GM13977 (cell line): ENCODE measurements at regions not wholly inside any gene's neighbourhood (a gene's known extent, or its start where the extent isn't known, plus 50 kb on each side); places are given as distances from the start of the nearest gene placed in this dataset.

Experiments
- DNase-seq: peaks from one replicate; pipeline ENCODE4 v3.0.0; 2012; ENCODE audit warnings: low spot score
- CTCF ChIP-seq: IDR thresholded peaks from 2 replicates; pipeline ENCODE4 v1.5.1; 2012; ENCODE audit warnings: mild to moderate bottlenecking, control low read depth; ENCODE audit not compliant: insufficient read depth; ENCODE audit errors: extremely low read depth, missing control alignments
- in situ Hi-C: fragments of 300-500 bp; cut with MboI; formaldehyde crosslinking; loops from one replicate; pipeline ENCODE4 v1.12.0; 2022; ENCODE audit warnings: low sequenced_read_pairs, low pct_unique_long_range_greater_than_20kb, mixed read lengths, inconsistent platforms; ENCODE audit not compliant: unreplicated experiment

- no peak for TF ChIP-seq CTCF
- in situ Hi-C loops: no loop called here
- no peak for DNase-seq
Observed at GRCh38 chrX:15988661-15989603, 134.3 kb upstream of the AP1S2 start.

DNA sequence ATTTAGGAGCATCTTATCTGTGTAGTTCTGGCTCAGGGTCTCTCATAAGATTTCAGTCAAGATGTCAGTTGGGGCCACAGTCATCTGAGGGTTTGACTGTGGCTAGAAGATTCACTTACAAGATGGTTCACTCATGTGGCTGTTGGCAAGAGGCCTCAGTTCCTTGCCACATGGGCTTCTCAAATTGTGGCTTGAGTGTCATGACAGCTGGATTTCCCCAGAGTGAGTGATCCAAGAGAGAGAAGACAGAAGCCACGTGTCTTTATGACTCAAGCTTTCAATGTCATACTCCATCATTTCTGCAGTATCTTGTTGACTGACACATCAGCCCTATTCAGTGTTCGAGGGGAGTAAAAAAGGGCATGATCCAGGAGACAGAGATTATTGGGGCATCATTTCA lies 131.3 kb upstream of the AP1S2 start:
- in situ Hi-C loops: no loop called here
- TF ChIP-seq CTCF: no peak
- no peak for DNase-seq

DNA sequence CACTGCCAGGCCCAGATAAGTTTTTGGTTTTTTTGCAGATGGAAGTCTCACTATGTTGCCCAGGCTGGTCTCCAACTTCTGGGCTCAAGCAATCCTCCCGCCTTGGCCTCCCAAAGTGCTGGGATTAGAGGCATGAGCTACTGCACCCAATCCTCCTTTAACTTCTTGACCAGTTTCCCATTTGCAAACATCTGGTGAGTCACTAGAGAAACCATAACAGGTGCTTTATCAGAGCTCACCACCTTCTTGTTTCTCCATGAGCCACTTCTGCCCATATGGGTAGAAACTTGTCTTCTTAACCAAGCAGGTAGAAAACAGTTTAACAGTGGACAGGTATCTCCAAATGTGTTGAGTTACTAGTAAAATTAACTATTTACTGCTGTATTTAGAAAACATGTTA lies 128.4 kb upstream of the AP1S2 start:
- TF ChIP-seq CTCF: no peak
- in situ Hi-C loops: no loop called here
- no peak for DNase-seq

- DNase-seq: no peak
- no peak for TF ChIP-seq CTCF
- in situ Hi-C loops: no loop called here
Observed at GRCh38 chrX:15977644-15978043, 123.0 kb upstream of the AP1S2 start.

GRCh38 chrX:15976396-15976795 lies 121.8 kb upstream of the AP1S2 start:
- no peak for DNase-seq
- in situ Hi-C loops: no loop called here
- TF ChIP-seq CTCF: no peak

DNA sequence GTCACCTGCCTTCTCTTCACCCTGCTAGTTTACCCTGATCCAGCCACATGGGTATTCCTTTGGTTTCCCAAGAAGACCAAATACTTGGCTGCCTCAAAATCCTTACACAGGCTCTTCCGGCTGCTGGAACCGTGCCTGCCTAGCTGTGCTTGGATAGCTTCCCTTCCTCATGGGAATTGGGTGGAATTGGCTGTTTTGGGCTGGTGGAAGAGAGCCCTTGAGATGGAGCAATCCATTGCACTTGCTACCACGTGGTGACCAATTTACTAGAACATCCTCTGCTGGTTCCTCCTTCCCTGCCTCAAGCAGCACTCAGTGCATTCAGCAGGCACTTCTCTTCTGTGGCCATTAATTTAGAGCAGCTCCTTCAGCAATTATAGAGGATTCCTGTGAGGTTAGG lies 119.3 kb upstream of the AP1S2 start:
- TF ChIP-seq CTCF: no peak
- in situ Hi-C loops: no loop called here
- no peak for DNase-seq
